ENCODE measurements at regions not wholly inside any gene's neighbourhood (a gene's known extent, or its start where the extent isn't known, plus 50 kb on each side); places are given as distances from the start of the nearest gene placed in this dataset.

DNA sequence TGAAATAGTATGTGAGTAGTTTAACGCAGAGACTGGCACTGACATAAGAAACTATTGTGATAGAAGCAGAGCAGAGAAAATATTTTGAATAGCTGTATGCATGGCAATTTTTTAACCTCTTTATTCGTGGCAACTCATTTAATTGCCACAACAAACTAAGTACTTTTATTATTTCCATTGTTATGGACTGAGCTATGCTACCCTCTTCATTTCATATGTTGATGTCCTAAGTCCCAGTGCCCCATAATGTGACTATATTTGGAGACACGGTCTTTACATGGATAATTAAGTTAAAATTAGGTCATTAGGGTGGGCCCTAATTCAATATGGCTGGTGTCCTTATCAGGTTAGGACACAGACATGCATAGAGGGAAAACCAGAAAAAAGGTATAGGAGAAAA lies 86.1 kb upstream of the PRSS3 start:
- TF ChIP-seq, protein P1, sequence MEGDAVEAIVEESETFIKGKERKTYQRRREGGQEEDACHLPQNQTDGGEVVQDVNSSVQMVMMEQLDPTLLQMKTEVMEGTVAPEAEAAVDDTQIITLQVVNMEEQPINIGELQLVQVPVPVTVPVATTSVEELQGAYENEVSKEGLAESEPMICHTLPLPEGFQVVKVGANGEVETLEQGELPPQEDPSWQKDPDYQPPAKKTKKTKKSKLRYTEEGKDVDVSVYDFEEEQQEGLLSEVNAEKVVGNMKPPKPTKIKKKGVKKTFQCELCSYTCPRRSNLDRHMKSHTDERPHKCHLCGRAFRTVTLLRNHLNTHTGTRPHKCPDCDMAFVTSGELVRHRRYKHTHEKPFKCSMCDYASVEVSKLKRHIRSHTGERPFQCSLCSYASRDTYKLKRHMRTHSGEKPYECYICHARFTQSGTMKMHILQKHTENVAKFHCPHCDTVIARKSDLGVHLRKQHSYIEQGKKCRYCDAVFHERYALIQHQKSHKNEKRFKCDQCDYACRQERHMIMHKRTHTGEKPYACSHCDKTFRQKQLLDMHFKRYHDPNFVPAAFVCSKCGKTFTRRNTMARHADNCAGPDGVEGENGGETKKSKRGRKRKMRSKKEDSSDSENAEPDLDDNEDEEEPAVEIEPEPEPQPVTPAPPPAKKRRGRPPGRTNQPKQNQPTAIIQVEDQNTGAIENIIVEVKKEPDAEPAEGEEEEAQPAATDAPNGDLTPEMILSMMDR (conservative IDR thresholded peaks at IDR 0.05), result no peak
- no peak for TF ChIP-seq EZH2 (IDR thresholded peaks at IDR 0.05; ENCODE audit: low read depth)
